Stimulated activated CD4-positive, alpha-beta T cell treated with anti-CD3 and anti-CD28 coated beads, Interleukin-1b, Interleukin-23, amount 100 ng/mL, for 48 hours (primary cell): ENCODE measurements at regions not wholly inside any gene's neighbourhood (a gene's known extent, or its start where the extent isn't known, plus 50 kb on each side); places are given as distances from the start of the nearest gene placed in this dataset.

Source experiments
- DNase-seq: peaks from one replicate; pipeline ENCODE4 v3.0.0-alpha.2; 2020

DNA sequence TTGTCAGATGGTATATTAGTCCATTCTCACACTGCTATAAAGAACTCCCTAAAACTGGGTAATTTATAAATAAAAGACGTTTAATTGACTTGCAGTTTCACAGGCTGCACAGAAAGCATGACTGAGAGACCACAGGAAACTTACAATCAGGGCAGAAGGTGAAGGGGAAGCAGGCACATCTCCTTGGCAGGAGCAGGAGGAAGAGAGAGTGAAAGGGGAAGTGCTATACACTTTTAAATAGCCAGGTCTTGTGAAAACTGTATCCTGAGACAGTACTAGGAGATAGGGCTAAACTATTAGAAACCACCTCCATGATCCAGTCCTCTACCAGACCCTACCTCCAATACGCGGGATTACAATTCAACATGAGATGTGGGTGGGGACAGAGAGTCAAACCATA is 193.9 kb upstream of the KCNG1 start:
- DNase-seq: no peak

DNA sequence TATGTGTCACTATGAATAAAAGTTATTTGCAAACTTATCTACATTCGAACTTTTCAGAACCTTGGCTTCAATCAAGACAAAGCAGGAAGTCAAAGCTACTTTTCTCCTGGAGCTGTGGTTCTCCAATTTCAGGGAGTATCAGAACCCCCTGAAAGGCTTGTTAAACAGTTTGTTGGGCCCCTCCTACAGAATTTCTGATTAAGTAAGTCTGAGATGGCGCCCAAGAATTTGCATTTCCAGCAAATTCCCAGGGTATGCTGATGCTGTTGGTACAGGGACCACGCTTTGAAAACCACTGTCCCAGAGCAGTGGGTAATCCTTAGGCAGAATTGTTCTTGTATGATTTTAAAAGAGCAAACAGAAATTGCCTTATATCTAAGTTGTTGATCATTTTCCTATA is 189.9 kb upstream of the KCNG1 start:
- DNase-seq: no peak

DNA sequence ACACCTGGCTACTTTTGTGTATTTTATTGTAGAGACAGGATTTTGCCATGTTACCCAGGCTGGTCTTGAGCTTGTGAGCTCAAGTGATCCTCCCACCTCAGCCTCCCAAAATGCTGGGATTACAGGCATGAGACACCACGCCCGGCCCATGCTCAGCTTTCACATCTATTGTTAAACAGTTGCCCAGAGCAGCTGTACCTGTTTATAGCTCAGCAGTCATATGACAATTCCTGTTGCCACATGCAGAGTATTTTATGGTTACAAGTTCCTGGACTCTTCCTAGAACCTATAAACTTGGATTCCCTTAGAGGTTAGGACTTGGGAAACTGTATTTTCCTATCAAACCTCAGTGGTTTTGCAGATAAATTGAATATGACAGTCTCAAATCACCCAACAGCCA is 188.3 kb upstream of the KCNG1 start:
- DNase-seq: no peak

DNA sequence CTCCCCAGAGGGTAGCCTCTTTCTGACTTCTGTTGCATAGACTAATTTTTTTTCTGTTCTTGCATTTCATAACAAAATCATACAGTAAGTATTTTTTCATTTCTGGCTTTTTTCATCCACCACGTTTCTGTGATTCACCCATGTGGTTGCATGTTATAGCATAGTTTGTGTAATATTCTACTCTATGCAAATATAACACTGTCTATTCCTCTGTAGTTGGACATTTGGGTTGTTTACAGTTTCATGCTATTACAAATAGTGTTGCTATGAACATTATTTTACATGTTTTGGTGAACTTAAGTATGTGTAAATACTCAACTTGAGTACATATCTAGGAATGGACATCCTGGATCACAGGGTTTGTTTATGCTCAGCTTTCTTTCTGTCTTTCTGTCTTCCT is 187.2 kb upstream of the KCNG1 start:
- DNase-seq: no peak

DNA sequence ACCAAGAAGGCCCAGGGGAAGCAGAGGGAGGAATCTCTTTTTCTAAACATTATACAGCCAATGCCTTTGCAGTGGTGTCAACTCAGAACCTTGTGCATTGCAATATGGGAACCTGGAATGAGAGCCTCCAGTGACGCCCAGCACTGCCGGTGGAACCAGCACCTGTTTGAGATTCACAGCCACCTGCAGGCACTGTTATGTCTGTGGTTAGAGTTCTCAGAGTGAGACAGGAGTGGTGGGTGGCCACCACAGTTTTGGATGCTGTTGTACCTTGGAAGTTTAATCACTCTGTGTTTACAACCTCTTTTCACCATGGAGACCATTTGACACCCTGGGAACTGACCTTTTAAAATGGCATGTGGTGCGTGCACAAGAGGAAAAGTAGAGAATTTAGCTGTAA is 185.3 kb upstream of the KCNG1 start:
- DNase-seq: no peak

DNA sequence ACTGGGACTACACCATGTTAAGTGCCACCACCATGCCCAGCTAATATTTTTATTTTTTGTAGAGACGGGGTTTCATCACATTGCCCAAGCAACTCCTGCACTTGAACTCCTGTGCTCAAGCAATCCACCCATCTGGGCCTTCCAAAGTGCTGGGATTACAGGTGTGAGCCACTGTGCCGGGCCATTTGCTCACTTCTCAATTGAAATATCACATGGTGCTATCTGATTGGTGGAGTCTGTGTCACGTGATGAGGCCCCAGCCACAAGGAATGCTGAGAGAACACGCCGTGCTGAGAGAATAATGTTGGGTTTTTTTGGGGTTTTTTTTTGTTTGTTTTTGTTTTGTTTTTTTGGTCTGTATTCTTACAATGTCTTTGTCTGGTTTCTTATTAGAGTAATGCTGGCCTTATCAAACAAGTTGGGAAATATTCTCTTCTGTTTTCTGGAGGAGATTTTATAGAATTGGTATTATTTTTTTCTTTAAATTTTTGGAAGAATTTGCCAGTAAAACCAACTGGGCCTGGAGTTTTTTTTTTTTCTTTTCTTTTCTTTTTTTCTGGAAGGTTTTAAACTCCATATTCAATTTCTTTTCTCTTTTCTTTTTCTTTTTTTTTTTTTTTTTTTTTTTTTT is 183.2 kb upstream of the KCNG1 start:
- DNase-seq: no peak

DNA sequence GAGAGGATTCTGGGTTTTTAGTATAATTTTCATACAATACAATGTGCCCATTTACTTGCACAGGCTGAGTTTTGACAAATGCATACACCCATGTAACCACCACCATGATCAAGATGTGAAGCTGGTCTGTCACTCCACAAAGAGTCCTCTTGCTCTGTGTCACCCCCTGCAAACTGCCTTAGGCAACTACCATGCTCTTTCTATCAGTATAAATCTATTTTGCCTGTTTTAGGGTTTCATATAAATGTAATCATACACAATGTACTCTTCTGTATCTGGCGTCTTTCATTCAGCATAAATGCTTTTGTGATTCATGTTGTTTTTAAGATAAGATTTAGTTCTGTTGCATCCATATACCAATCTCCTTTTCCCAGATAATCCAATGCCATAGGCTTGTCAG is 181.9 kb upstream of the KCNG1 start:
- no peak for DNase-seq

DNA sequence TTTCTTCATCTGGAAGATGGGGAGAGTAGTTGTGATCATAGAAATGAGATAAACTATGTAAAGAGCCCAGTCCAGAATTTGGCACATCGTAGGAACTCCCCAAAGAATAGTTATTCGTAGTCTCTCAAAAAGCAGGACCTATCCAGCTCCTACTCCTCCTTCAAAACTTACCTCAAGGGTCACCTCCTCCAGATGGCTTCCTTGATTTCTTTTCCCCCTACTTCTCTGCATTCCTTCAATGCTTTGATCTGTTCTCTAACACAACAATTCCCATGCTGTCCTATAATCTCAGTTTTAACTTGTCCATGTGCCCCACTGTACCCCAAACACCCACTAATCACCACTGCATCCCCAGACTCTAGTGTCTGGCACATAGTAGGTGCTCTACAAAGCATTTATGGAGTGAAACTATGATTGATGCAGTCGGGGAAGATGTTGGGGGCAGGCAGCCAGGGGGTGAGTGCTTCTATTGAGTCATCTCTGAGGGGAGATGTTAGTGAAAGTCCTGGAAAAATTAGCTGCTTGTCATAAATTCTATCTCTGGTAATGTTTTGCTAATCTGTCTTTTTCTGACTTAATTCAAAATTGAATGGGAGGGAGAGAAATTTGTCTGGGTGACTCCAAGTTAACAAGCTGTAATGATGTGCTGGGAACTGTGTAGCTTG is 181.3 kb upstream of the KCNG1 start:
- no peak for DNase-seq

DNA sequence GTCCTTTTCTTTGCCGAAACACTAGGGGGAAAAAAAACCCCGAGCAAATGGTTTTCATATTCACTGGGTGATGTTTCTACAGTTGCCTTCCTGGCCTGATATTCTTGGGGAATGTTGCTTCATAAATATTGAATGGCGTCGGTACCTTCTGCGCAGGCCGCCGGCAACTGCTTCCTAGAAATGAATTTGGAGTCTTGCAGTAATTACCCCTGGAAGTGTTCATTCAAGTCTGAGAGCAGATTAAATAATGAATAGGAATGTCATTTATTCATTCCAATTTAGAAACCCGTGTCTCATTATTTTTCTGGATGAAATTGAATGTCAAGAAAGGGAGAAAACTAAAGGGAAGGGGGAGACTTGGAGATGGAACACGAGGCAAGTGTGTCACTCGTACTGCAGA is 179.4 kb upstream of the KCNG1 start:
- no peak for DNase-seq

DNA sequence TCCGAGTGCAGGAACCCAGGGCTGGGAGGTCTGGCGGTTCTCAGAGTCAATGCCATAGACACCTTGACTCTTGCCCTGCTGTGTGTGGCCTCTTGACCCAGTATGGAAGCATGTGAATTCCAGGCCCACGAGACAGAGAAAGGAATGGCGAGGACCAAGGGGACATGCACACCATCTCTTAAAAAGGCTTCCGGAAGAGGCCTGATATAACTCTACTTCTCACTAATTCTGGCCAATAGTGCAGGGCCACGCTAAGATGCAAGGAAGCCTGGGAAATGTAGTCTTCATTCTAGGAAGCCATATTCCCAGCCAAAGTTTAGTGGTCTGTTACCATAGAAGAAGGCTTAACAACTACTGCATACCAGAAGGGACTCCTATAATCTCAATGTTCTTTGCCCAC is 177.0 kb upstream of the KCNG1 start:
- DNase-seq: no peak

DNA sequence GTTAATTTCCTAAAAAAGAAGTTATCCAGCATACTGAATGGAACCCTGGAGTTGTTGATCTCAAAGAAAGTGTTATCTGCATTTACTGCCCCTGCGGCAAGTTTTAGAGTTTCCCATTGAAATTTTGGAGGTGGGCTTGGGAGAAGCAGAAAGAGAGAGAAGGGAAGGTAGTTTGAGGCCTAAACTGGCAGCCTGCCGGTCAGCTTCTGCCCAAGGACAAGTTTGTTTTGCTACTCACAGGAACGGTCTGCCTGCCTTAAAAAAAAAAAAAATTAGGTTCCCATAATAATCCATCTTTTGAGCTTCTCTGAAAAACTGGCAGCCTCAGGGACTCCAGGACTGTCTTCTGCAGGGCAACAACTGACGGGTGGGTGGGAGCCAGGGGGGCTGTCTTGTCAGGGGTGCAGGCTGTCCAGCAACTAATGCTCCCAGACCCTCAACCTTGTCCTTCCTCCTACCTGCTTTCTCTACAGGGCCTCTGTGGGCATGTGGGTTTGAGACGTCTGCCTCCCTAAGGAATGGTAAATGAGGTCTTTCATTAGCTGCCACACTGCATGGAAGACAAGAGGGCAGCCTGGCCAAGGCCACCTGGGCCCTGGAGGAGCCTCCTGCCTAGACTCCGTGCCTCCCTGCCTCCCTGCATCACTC is 176.1 kb upstream of the KCNG1 start:
- no peak for DNase-seq

DNA sequence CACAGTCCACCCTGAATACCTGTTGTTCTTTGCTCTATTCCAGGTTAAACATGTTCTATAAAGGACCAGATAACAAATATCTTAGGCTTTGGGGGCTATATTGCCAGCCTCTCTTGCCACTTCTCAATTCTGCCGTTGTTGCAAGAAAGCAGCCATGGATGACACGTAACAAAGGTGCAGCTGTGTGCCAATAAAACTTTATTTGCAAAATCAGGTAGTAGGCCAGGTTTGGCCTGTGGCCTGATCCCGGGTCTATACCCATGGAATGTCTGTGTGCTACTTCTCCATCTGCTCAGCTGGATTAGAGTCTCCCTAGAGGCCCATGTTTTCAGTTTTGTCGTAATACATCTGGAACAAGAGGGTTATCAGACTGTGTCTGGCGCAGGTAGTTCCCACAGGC is 175.3 kb upstream of the KCNG1 start:
- no peak for DNase-seq

DNA sequence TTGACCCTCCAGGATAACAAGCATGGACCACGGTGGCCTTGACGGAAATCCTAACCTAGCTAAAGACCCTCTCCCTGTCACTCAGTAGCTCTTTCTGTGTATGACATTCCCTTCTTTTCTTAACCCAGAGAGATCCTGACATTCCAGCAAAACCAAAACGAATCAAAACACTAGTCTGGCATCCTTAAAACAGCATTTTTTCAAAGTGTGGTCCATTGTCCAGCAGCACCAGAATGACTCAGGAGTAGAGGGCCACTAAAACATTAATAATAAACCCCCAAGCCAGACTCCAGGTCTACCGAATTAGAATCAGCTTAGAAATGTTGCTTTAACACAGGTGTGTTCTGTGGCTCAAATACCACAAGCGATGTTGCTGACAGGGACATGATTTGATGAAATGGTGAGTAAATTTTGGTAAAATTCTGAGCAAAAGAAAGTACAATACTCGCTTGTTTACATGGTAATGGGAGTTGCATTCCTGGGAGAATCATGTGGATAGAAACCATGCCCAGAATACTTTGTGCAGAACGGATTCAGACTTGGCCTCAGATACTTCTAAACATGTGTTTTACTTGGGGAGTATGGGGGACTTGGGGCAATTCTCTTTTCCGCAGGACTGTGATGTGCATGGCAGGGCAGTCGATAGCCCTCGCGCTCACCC is 174.2 kb upstream of the KCNG1 start:
- no peak for DNase-seq

DNA sequence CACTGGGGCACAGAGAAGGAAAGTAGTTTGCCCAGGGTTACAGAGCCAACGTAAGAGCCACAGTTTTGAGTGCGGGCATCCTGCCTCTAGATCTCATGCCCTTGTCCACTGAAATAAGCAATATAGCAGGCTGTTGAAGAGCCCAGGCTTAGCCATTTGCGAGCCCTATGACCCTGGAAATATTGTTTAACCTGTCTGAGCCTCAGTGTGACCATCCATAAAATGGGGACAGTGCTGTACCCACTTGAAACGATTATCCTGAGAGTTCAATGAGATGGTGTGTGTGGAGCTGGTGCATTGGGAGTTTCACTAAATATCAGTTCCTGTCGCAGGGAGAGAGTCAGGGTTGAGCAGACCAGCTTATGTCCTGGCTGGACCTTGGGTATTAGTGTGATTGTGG is 173.1 kb upstream of the KCNG1 start:
- DNase-seq: no peak

DNA sequence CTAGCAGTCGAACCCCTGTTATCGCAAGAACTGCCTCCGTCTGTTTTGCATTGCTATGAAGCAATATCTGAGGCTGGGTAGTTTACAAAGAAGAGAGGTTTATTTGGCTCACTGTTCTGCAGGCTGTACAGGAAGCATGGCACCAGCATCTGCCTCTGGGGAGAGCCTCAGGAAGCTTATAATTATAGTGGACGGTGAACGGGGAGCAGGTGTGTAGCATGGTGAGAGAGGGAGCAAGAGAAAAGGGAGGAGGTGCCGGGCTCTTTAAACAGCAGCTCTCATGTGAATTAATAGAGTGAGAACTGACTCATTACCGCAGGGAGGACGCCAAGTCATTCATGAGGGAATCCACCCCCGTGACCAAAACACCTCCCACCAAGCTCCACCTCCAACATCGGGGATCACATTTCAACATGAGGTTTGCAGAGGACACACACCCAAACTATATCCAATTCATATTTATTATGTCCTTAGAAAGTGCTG is 172.6 kb upstream of the KCNG1 start:
- DNase-seq: peak; percentile 4

DNA sequence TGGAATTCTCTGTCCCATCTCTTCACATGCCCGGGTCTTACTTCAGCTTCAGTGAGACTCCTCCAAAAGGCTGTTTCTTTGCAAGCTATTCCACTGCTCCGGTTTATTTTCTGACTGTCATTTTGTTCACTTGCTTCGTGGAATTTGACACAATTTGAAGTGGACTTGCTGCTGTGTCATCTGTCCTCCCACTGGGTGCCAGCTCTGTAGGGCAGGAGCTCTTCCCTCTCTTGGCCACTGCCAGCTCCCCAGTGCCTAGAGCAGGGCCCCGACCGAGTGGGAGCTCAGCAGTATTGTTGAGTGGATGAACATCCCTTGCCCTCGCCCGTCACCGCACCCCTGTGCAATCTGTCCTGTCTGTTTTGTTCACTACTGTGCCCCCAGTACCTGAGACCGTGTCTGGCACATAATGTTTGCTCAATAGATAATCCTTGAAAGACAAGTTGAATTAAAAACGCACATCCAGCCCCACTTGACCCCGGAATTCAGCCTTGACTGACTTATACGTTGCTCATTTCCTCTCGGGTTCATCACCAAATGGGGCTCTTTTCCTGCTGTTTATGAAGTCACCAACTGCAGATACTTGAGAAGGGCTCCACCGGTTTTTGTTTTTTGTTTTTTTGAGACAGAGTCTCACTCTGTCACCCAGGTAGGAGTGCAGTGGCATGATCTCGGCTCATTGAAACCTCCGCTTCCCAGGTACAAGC is 170.3 kb upstream of the KCNG1 start:
- no peak for DNase-seq

DNA sequence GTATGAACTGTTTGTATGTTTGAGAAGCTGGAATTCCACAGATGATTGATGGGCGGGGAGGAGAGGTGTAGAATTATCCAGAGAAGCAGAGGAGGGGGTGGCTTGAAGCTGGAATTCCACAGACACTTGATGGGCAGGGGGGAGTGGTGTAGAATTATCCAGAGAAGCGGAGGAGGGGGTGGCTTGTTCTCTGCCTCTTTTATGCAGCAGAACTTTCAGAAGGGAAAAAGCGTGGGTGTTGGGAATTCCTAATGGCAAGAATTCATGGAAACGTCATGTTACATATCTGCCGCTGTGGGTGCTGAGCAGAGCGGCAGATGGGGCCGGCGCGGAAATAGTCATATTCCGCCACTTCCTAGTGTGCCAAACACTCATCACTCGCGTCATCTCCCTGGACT is 167.9 kb upstream of the KCNG1 start:
- DNase-seq: no peak

DNA sequence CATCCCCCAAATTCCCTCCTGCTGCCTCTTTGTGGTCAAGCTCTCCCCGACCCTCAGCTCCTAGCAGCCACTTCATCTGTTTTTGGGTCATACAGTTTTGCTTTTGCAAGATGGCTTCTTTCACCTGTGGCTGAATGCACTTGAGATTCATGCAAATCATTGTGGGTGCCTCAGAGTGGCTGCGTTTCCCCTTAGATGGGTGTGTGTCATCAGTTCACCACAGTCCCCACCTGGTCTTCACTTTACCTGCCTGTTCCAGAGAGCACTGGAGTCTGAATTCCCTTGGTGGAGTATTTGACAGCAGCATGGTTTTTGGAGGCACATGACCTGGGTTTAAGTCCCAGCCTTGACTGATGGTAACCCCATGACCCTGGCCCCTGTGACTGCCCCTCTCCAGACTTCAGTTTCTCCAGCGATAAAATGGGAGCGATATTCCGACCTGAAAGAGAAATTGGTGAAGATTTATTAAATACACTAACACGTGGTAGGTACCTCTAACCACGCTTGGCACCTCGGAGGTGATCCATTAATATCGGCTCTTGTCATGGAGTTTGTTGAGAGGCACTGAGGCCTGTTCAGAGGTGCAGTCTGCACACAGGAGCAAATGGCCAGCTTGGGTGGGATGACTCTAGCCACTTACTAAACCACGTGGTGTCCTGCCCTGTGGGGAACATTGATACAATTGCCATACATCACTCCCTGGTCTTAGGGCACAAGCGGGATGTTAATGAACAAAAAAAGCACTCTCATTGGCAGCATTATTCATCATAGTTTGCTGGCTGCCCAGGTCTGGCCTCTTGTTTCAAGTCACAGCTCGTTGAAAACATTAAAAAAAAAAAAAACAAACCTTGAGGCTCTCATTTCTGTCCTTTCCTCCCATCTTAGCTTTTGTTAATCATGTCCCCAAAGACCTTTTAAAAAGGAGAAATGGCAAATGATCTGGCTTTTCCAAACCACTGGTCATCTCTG is 167.2 kb upstream of the KCNG1 start:
- no peak for DNase-seq

DNA sequence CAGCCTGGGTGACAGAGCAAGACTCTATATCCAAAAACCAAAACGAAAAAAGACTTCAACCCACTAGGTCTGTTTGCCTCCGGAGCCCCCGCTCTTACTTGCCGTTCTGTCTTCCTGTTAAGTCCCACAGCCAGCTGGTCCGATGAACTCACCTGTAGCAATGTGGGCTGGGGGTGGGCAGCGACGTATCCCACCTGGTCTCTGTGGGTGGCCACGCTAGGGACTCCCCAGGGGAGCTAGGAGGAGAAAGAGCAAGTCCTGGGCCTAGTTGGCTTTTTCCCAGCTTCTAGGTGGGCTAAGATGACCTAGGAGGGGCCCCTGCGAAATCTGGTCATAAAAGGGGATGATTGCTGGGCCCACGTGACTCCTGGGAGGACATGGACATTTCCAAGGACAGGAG is 166.0 kb upstream of the KCNG1 start:
- no peak for DNase-seq

DNA sequence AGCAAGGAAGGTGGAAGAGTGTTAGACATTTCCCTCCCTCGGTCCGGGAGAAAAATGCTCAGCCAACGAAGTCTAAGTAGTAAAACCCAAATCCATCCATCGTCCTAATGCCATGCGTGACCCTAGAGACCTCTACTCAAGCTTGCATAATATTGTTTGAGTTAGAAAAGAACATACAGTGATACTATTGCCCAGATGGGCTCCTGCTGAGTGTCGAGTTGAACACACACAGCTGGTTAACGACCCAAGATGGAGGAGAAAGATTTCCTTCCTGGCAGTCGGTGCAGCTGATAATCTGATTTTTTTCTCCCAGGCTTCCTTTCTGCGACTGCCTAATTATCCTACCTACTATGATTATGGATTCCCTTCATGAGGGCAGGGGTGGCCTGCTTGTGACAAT is 164.4 kb upstream of the KCNG1 start:
- DNase-seq: no peak

DNA sequence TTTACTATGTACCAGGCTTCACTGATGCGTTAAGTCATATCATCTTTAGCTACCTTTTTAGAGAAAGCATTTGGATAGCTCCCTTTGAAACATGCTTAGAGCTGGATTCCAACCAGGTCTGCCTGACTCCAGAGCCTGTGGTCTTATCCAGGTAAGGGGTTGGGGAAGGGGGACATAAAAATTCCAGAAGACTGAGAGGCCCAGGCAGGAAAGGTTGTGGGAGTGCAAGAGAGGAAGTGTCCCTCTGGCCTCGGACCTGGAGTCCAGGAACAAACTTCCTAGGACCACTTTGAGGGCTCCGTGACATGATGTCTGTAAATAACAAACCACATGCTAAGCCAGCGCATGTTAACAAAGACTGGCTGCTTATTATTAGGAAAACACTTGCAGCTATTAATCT is 163.0 kb upstream of the KCNG1 start:
- no peak for DNase-seq

DNA sequence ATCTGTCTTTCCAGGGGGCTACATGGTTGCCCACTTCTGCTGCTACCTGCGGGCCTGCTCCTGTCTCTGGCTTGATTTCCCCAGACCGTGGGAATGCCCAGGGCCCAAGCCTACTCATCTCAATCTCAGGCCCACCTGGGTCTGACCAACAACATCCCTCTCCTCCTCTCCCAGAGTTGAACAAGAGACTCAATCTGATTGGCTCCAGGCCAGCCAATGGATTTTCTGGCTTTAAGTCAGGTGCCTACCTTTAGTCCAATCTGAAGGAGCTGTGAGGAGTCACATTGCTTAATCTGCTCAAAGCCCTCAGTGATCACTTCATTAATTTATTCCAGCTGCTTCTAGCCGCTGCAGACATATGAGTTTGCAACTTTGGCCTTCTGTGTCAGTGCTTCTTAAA is 162.4 kb upstream of the KCNG1 start:
- DNase-seq: no peak
